GM19324 (cell line): ENCODE measurements at regions not wholly inside any gene's neighbourhood (a gene's known extent, or its start where the extent isn't known, plus 50 kb on each side); places are given as distances from the start of the nearest gene placed in this dataset.
"Not testable (repeated sequence)": the region's sequence is repeated elsewhere in the genome, so short reads cannot be mapped to it uniquely, and the experiment has no call there.

Experiments used
- ATAC-seq: cut with Tn5 transposase; IDR thresholded peaks from one replicate; pipeline ENCODE4 v1.9.1; 2021; ENCODE audit warnings: mild to moderate bottlenecking, moderate library complexity; ENCODE audit not compliant: unreplicated experiment, low FRiP score

GRCh38 chr2:125185691-125186270 is 1160.7 kb downstream of the CNTNAP5 start:
- ATAC-seq = no peak

- no peak for ATAC-seq
Observed at GRCh38 chr2:125207431-125207830, 1182.3 kb downstream of the CNTNAP5 start.

- no peak for ATAC-seq
Observed at GRCh38 chr2:125216321-125216720, 1191.2 kb downstream of the CNTNAP5 start.

- no peak for ATAC-seq
Observed at GRCh38 chr2:125224188-125224587, 1199.1 kb downstream of the CNTNAP5 start.

- ATAC-seq = no peak
Observed at GRCh38 chr2:125224830-125225229, 1199.7 kb downstream of the CNTNAP5 start.

GRCh38 chr2:125227843-125228392 is 1202.8 kb downstream of the CNTNAP5 start:
- ATAC-seq = no peak

GRCh38 chr2:125240870-125241269 is 1215.8 kb downstream of the CNTNAP5 start:
- no peak for ATAC-seq

GRCh38 chr2:125243074-125243473 is 1218.0 kb downstream of the CNTNAP5 start:
- no peak for ATAC-seq

GRCh38 chr2:125254010-125254409 is 1228.9 kb downstream of the CNTNAP5 start:
- ATAC-seq = no peak

- no peak for ATAC-seq
Observed at GRCh38 chr2:125259451-125259850, 1234.4 kb downstream of the CNTNAP5 start.

GRCh38 chr2:125260366-125260930 is 1235.4 kb downstream of the CNTNAP5 start:
- not testable (repeated sequence) for ATAC-seq

GRCh38 chr2:125264453-125264852 is 1239.4 kb downstream of the CNTNAP5 start:
- ATAC-seq = no peak

- ATAC-seq = no peak
Observed at GRCh38 chr2:125267683-125268082, 1242.6 kb downstream of the CNTNAP5 start.

GRCh38 chr2:125272651-125273050 is 1247.6 kb downstream of the CNTNAP5 start:
- no peak for ATAC-seq

- ATAC-seq = no peak
Observed at GRCh38 chr2:125274718-125275117, 1249.6 kb downstream of the CNTNAP5 start.

- no peak for ATAC-seq
Observed at GRCh38 chr2:125280265-125280664, 1255.2 kb downstream of the CNTNAP5 start.

GRCh38 chr2:125281242-125281641 is 1256.2 kb downstream of the CNTNAP5 start:
- no peak for ATAC-seq

GRCh38 chr2:125296742-125297141 is 1271.7 kb downstream of the CNTNAP5 start:
- no peak for ATAC-seq

- no peak for ATAC-seq
Observed at GRCh38 chr2:125310657-125311364, 1285.7 kb downstream of the CNTNAP5 start.

GRCh38 chr2:125312342-125312741 is 1287.3 kb downstream of the CNTNAP5 start:
- no peak for ATAC-seq

GRCh38 chr2:125313806-125314205 is 1288.7 kb downstream of the CNTNAP5 start:
- ATAC-seq = no peak

- no peak for ATAC-seq
Observed at GRCh38 chr2:125318740-125319139, 1293.7 kb downstream of the CNTNAP5 start.
